GM21381 (cell line): ENCODE measurements at regions not wholly inside any gene's neighbourhood (a gene's known extent, or its start where the extent isn't known, plus 50 kb on each side); places are given as distances from the start of the nearest gene placed in this dataset.
A peak's percentile ranks its signal among the peaks of the same experiment; 100 is the strongest.
"Not testable (repeated sequence)": the region's sequence is repeated elsewhere in the genome, so short reads cannot be mapped to it uniquely, and the experiment has no call there.

ENCODE experiments used
- ATAC-seq: cut with Tn5 transposase; IDR thresholded peaks from one replicate; pipeline ENCODE4 v1.9.1; 2021; ENCODE audit warnings: mild to moderate bottlenecking, moderate library complexity; ENCODE audit not compliant: unreplicated experiment

DNA sequence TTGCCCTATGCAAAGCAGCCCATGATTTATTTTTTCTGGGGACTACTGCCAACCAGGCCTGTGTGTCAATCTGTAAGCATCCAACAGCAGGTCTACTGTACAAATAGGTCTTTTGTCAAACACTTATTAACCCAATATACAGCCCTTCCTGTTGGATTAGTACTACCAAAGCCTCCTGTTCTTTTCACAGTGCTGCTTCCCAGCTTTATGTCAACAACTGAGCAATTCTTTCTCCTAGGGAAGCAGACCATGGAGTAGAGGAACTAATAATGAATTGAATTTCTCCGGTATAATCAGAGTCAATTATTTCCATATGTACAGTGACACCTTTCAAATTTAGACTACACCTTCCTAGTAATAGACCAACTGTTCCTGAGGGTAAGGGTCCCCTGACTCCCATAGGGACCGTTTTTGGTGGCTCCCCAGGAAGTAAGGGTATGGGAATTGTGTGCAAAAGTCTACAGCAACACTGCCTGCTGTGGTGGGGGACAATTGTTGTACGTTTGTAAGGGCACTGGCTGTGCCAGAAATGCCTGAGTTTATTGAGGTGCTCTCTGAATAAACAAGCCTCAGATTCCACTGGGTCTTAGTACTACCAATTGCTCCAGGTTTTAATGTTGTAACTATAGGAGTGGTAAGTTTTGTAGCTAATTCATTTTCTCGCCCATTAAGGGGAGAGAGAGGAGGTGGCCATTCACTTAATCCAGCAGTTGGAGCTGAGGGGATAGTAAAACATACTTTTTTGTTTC lies 286.1 kb upstream of the MTPN start:
- not testable (repeated sequence) for ATAC-seq

GRCh38 chr7:136260591-136260990 lies 283.4 kb upstream of the MTPN start:
- ATAC-seq, result not testable (repeated sequence)

- no peak for ATAC-seq
Observed at GRCh38 chr7:136259074-136259473, 281.9 kb upstream of the MTPN start.

GRCh38 chr7:136256491-136256890 lies 279.3 kb upstream of the MTPN start:
- ATAC-seq, result no peak

DNA sequence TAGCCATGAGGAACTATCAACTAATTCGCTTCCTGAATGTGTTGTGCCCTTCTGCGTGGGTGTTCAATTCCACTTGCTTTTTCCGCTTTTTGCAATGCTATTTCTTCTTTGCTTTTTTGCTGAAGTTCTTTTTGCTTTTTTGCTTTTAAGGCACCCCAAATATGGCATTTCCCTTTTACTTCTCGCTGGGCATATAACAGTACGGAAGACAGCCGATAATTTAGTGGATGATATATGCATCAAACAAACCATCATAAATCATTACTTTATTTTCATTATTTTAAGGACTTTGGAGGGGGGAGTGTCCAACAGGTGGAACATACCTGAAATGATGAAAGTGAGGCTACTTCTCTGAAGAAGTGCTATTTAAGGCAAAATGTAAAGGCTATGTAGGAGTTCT lies 277.0 kb upstream of the MTPN start:
- ATAC-seq, result no peak

DNA sequence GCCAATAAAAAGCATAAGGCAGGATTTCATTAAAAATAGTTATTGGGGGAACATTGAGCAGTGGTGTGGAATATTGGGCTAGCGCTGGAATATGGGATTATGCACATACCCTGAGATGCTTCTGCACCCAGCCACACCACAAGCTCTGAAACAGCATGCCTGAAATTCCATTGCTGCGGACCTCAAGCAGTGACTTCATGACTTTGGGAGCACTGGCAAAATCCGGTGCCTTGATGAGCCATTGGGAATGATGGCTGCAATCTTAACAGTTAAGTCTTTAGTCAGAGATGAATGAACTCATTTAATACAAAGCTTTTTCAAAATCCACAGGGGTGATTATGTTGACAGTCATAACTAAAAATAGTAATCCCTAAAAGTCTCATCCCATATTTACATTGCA lies 274.7 kb upstream of the MTPN start:
- no peak for ATAC-seq

DNA sequence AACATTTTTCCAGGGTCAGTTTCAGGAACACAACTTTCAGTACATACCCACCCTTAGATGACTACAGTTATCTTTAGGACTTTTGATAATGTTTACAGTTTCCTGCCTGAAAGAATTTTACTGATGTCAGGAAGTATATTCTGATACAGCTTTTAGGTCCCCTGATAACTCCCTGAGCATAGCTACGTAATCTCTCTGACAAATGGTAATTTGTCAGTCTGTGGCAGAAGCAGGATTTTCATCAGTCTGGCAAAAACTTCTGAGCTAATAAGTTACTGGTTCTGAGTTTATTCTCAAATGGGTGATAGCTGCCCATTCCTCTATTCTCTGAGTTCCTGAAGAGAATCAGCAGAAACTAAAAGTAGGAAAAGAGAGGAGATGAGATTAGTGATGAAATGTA lies 270.1 kb upstream of the MTPN start:
- ATAC-seq, result no peak

GRCh38 chr7:136245327-136246004 lies 268.3 kb upstream of the MTPN start:
- ATAC-seq, result no peak

- ATAC-seq, result no peak
Observed at GRCh38 chr7:136234040-136234439, 256.9 kb upstream of the MTPN start.

- ATAC-seq, result peak; percentile 79
Observed at GRCh38 chr7:136230210-136230609, 253.1 kb upstream of the MTPN start.

DNA sequence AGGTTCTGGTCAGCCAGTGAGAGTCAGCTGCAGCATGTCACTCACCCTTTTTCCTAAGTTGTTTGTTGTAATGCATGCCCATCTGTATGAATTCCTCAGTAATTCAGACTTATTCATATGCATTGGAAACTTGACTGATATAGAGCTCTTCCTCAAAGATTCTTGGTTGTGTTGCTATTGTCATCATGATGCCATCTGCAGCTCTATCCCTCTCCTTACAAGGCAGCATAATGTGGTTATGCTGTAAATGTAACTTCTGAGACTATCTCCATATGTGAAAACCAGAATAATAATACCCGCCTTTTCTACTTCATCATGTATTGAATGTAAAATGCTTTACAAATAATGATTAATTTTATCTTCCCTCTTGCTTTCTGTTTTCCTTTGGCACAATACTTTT lies 252.6 kb upstream of the MTPN start:
- no peak for ATAC-seq

GRCh38 chr7:136228171-136228570 lies 251.0 kb upstream of the MTPN start:
- ATAC-seq, result no peak

DNA sequence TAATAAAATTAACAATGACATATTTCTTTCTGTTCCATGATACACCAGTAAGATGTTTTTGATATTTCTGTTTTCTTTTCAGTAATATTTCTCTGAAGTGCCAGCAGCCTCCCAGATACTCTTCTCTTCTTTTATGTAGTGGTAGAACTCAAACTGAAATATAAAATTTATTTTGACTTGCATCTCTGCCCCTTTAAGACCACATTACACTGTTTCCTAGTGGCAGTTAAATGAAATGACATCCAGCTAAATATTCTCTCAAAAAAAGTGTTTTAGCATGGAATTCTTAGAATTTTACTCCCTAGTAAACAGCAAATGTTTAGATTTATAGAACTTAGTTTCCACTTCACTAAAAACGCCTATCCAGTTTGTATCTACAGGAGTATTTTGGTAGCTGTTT lies 237.2 kb upstream of the MTPN start:
- ATAC-seq, result no peak

- no peak for ATAC-seq
Observed at GRCh38 chr7:136213012-136213411, 235.9 kb upstream of the MTPN start.

- no peak for ATAC-seq
Observed at GRCh38 chr7:136210664-136211063, 233.5 kb upstream of the MTPN start.

DNA sequence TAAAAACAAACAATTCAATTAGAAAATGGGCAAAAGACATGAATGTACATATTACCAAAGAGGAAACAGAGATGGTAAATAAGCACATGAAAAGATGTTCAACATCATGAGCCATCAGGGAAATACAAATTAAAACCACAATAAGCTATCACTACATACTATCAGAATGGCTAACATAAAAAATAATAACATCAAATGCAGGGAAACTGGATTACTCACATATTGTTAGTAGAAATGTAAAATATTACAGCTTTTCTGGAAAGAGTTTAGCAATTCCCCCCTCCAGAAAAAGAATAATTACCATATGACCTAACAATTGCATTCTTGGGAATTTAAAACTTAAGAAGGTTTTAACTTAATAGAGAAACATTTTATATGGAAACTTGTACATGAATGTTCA lies 232.9 kb upstream of the MTPN start:
- ATAC-seq, result no peak

GRCh38 chr7:136205956-136206355 lies 228.8 kb upstream of the MTPN start:
- ATAC-seq, result no peak

GRCh38 chr7:136198168-136198567 lies 221.0 kb upstream of the MTPN start:
- ATAC-seq, result no peak

DNA sequence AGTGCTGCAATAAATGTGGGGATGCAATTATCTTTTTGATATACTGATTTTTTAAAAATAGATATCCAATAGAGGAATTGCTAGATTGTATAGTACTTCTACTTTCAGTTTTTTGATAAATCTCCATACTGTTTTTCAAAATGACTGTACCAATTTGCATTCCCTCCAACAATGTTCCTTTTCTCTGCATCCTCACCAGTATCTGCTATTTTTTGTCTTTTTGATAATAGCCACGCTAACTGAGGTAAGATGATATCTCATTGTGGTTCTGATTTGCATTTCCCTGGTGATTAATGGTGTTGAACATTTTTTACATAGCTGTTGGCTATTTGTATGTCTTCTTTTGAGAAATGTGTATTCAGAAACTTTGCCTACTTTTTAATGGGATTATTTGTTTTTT lies 217.7 kb upstream of the MTPN start:
- ATAC-seq, result no peak

DNA sequence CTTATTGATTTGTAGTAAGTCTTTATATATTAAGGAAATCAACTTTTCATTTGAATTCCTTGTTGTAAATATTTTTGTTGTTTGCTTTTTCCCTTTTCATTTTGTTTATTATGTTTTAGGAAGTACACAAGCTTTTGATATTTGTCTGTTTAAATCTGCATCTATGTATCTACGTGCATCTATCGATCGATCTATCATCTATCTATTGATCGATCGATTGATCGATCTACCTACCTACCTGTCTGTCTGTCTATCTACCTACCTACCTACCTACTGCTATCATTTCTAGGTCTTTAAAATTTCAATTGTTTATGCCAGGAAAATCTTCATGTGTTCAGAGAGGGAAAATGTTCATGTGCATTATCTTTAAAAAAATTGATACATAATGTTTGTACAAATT lies 216.8 kb upstream of the MTPN start:
- no peak for ATAC-seq

DNA sequence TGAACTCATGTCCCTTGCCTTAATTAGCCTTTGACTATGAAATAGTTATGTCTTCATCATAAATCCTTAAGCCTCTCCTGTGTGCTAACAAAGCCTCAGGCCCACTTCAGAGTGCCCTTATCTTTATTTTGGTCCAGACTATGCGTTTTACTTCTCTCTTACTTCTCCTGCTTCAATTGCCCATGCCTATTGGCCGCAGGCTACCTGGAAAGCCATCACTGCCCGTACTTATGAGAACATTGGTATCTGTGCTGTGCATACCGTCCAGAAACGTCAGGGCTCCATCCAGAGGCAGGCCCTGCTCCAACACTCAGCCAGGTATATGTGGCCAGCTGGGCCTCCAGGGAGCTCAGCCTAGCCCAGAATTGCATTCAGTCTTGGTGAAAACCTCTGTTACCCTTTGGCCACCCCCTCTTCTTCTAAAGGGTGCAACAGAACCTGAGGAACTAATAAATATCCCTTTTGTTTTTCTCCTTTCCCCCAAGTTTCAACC lies 212.4 kb upstream of the MTPN start:
- no peak for ATAC-seq

DNA sequence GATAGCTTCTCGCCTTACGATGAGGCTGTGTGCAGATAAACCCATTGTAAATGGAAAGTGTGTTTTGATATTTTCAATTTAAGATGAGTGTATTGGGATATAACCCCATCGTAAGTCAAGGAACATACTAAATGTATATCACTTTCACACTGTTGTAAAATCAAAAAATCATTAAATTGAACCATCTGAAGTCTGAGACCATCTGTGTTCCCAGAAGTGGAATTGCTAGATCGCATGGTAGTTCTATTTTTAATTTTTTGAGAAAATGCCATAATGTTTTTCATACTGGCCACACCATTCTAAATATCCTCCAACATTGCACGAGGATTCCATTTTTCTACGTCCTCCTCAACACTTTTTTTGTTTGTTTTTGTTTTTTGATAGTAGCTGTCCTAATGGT lies 209.1 kb upstream of the MTPN start:
- ATAC-seq, result no peak

- ATAC-seq, result no peak
Observed at GRCh38 chr7:136184719-136185118, 207.6 kb upstream of the MTPN start.
